ENCODE measurements at regions not wholly inside any gene's neighbourhood (a gene's known extent, or its start where the extent isn't known, plus 50 kb on each side); places are given as distances from the start of the nearest gene placed in this dataset.

GRCh38 chr21:17390569-17390968 lies 122.3 kb upstream of the CXADR start:
- TF ChIP-seq EZH2 (IDR thresholded peaks at IDR 0.05; ENCODE audit: insufficient read depth, poor library complexity, severe bottlenecking) (no peak), EZH2phosphoT487 (IDR thresholded peaks at IDR 0.05; ENCODE audit: insufficient read depth, low read depth) (no peak)

Measured in GM23248 (cell line).